SU-DHL-6 (cell line): ENCODE measurements at regions not wholly inside any gene's neighbourhood (a gene's known extent, or its start where the extent isn't known, plus 50 kb on each side); places are given as distances from the start of the nearest gene placed in this dataset.
"Not testable (repeated sequence)": the region's sequence is repeated elsewhere in the genome, so short reads cannot be mapped to it uniquely, and the experiment has no call there.

Experiments used
- H2AFZ ChIP-seq: fragments of 200-600 bp; sonication (generic); 2 replicates; pipeline ENCODE4 v1.6.1; 2014; ENCODE audit warnings: low read depth, mild to moderate bottlenecking, moderate library complexity, mixed read lengths, antibody characterized with exemption, low read length; ENCODE audit not compliant: severe bottlenecking
- H3F3A ChIP-seq: fragments of 200-600 bp; shearing (Covaris generic); 2 replicates; pipeline ENCODE4 v1.6.0; 2016; ENCODE audit warnings: antibody characterized with exemption, mild to moderate bottlenecking; ENCODE audit not compliant: insufficient read depth
- H3K27ac ChIP-seq: fragments of 200-600 bp; sonication (generic); 2 replicates; pipeline ENCODE4 v1.5.1; 2016; ENCODE audit warnings: low read depth, mild to moderate bottlenecking, low read length, moderate library complexity, mixed read lengths
- H3K27me3 ChIP-seq: fragments of 200-600 bp; sonication (generic), shearing (Covaris generic); 2 replicates; pipeline ENCODE4 v1.6.0; 2014; ENCODE audit warnings: mild to moderate bottlenecking, low read length
- H3K36me3 ChIP-seq: fragments of 200-600 bp; sonication (generic); 2 replicates; pipeline ENCODE4 v1.6.1; 2014; ENCODE audit warnings: mild to moderate bottlenecking, low read length, mixed read lengths
- H3K4me2 ChIP-seq: fragments of 300-600, 200-600 bp; shearing (Covaris generic), sonication (generic); 2 replicates; pipeline ENCODE4 v1.6.0; 2014; ENCODE audit warnings: low read length, low read depth, mild to moderate bottlenecking; ENCODE audit not compliant: poor library complexity, severe bottlenecking
- H3K4me3 ChIP-seq: fragments of 200-600 bp; sonication (generic); 2 replicates; pipeline ENCODE4 v1.5.1; 2014; ENCODE audit warnings: antibody characterized with exemption, low read length, mild to moderate bottlenecking, mixed read lengths; ENCODE audit not compliant: insufficient read depth, poor library complexity, severe bottlenecking
- H3K79me2 ChIP-seq: fragments of 200-600 bp; sonication (generic); 2 replicates; pipeline ENCODE4 v1.6.1; 2014; ENCODE audit warnings: mild to moderate bottlenecking, low read length, moderate library complexity; ENCODE audit not compliant: insufficient read depth
- H3K9ac ChIP-seq: fragments of 200-600 bp; sonication (generic); 2 replicates; pipeline ENCODE4 v1.7.0; 2014; ENCODE audit warnings: mild to moderate bottlenecking, low read length
- H3K9me2 ChIP-seq: fragments of 200-600 bp; sonication (generic); replicated peaks from 2 replicates; pipeline ENCODE4 v1.6.1; 2014; ENCODE audit warnings: low read length; ENCODE audit not compliant: insufficient read depth
- H3K9me3 ChIP-seq: fragments of 200-600 bp; sonication (generic); 2 replicates; pipeline ENCODE4 v1.6.1; 2014; ENCODE audit warnings: low read length, mixed read lengths; ENCODE audit not compliant: insufficient read depth
- H4K20me1 ChIP-seq: fragments of 200-600 bp; sonication (generic); 2 replicates; pipeline ENCODE4 v1.6.1; 2014; ENCODE audit warnings: low read depth, mild to moderate bottlenecking, antibody characterized with exemption, low read length, moderate library complexity, mixed read lengths
- EZH2phosphoT487 ChIP-seq: fragments of 200-600 bp; sonication (generic), shearing (Covaris generic); conservative IDR thresholded peaks from 2 replicates; pipeline ENCODE4 v1.6.1; 2018; ENCODE audit warnings: mild to moderate bottlenecking, antibody characterized with exemption, low read length, moderate library complexity, mixed read lengths
- TF ChIP-seq, protein P1 (sequence below): fragments of 200-600 bp; sonication (generic); IDR thresholded peaks from one replicate; pipeline ENCODE4 v1.5.1; 2017; ENCODE audit warnings: antibody characterized with exemption, mild to moderate bottlenecking, low read length, moderate library complexity; ENCODE audit not compliant: insufficient read depth, poor library complexity, severe bottlenecking

DNA sequence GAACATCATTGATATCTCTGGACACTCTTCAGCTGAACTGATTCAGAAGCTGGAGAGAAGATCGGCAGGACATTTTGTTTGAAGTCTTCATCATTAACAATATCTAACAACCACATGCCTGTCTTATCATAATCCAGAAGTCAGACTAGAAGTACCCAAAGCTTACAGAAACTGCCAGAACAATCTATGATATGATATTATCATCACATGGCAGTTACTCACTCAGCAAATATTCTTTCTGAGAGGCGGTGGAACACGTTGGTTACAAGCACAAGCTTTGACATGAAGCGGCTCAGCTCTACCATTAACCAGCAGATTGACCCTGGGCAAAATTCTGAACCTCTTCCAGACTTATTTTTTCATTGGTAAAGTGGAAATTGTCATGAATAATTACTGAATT, 69.4 kb upstream of the KIT start:
- TF ChIP-seq, protein P1, sequence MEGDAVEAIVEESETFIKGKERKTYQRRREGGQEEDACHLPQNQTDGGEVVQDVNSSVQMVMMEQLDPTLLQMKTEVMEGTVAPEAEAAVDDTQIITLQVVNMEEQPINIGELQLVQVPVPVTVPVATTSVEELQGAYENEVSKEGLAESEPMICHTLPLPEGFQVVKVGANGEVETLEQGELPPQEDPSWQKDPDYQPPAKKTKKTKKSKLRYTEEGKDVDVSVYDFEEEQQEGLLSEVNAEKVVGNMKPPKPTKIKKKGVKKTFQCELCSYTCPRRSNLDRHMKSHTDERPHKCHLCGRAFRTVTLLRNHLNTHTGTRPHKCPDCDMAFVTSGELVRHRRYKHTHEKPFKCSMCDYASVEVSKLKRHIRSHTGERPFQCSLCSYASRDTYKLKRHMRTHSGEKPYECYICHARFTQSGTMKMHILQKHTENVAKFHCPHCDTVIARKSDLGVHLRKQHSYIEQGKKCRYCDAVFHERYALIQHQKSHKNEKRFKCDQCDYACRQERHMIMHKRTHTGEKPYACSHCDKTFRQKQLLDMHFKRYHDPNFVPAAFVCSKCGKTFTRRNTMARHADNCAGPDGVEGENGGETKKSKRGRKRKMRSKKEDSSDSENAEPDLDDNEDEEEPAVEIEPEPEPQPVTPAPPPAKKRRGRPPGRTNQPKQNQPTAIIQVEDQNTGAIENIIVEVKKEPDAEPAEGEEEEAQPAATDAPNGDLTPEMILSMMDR = no peak
- no peak for TF ChIP-seq EZH2phosphoT487
- Histone ChIP-seq H3K27ac (no peak overlapping the region), H4K20me1 (no peaks in the 10 kb centered on the region), H2AFZ (no peak overlapping the region), H3K79me2 (no peaks in the 10 kb centered on the region), H3K4me2 (no peak overlapping the region), H3K36me3 (no peaks in the 10 kb centered on the region), H3K9ac (no peak overlapping the region), H3K4me3 (no peak overlapping the region), H3F3A (no peaks in the 10 kb centered on the region), H3K9me3 (no peaks in the 10 kb centered on the region), H3K9me2 (no peaks in the 10 kb centered on the region), H3K27me3 (no peaks in the 10 kb centered on the region)

DNA sequence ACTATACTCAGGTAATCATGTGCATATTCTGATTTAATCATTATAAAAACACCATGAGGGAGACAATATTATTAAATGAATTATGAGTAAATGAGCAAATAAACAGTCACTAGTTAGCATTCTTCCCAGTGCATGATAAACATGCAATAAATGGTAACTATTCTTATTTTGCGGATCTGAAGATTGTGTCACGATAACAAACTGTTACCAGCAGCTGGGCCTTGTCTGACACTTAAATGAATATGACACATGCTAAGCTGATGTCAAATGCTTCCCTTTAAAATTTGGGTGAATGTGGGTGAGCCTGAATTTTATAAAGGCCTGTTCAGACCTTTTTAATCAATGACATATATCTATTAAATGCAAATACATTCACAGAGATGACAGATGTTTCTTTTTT, 68.2 kb upstream of the KIT start:
- H3K79me2 ChIP-seq = no peaks in the 10 kb centered on the region
- H2AFZ ChIP-seq = no peak overlapping the region
- H3K27me3 ChIP-seq = no peaks in the 10 kb centered on the region
- TF ChIP-seq, protein P1 = no peak
- TF ChIP-seq EZH2phosphoT487 = no peak
- H3K9me3 ChIP-seq = no peaks in the 10 kb centered on the region
- no peak overlapping the region for H3K9ac ChIP-seq
- no peaks in the 10 kb centered on the region for H4K20me1 ChIP-seq
- H3K4me2 ChIP-seq = no peak overlapping the region
- H3K9me2 ChIP-seq = no peaks in the 10 kb centered on the region
- no peak overlapping the region for H3K27ac ChIP-seq
- H3F3A ChIP-seq = no peaks in the 10 kb centered on the region
- no peaks in the 10 kb centered on the region for H3K36me3 ChIP-seq
- H3K4me3 ChIP-seq = no peak overlapping the region

DNA sequence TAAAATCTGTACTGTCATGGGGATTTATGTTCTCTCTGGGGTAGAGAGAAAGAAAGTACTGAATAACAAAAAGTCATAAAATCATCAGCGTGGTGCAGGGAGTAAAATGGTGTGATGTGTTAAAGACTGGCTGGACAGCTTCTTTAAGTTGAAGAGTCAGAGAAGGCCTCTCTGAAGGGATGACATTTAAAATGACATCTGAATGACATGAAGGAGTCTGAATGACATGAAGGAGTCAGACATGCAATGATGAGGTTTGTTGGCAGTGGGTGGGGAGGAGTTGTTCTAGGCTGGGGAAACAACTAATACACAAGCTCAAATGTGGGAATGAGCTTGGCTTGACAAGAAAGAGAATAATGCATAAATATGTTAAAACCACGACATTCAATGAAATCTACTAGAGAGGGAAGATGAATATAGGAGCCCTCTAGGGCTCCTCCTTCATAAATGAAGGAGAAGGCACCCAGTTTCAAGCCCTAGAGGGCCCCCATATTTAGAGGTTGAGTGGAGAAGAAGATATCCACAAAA, 63.9 kb upstream of the KIT start:
- Histone ChIP-seq H3F3A (no peaks in the 10 kb centered on the region), H3K9ac (no peak overlapping the region), H3K4me3 (no peak overlapping the region), H3K79me2 (no peaks in the 10 kb centered on the region), H3K9me3 (no peaks in the 10 kb centered on the region), H4K20me1 (no peaks in the 10 kb centered on the region), H3K27me3 (no peaks in the 10 kb centered on the region), H2AFZ (no peak overlapping the region), H3K27ac (no peak overlapping the region), H3K36me3 (no peaks in the 10 kb centered on the region), H3K9me2 (no peaks in the 10 kb centered on the region), H3K4me2 (no peak overlapping the region)
- no peak for TF ChIP-seq EZH2phosphoT487
- TF ChIP-seq, protein P1 = no peak

DNA sequence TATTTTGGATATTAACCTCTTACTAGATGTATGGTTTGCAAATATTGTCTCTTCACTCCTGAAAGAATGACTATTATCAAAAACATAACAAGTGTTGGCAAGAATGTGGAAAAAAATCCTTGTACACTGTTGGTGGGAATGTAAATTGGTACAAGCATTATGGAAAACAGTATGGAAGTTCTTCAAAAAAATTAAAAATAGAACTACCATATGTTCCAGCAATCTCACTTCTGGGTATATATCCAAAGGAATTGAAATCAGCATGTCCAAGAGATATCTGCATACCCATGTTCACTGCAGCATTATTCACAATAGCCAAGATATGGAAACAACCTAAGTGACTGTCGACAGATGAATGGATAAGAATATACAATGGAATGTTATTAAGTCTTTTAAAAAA, 61.6 kb upstream of the KIT start:
- H4K20me1 ChIP-seq = no peaks in the 10 kb centered on the region
- H3K27ac ChIP-seq = no peak overlapping the region
- TF ChIP-seq, protein P1 = no peak
- TF ChIP-seq EZH2phosphoT487 = no peak
- no peak overlapping the region for H3K4me2 ChIP-seq
- H3F3A ChIP-seq = no peaks in the 10 kb centered on the region
- no peaks in the 10 kb centered on the region for H3K9me2 ChIP-seq
- no peaks in the 10 kb centered on the region for H3K9me3 ChIP-seq
- no peaks in the 10 kb centered on the region for H3K27me3 ChIP-seq
- H2AFZ ChIP-seq = no peak overlapping the region
- no peak overlapping the region for H3K4me3 ChIP-seq
- no peaks in the 10 kb centered on the region for H3K36me3 ChIP-seq
- H3K79me2 ChIP-seq = no peaks in the 10 kb centered on the region
- H3K9ac ChIP-seq = no peak overlapping the region

DNA sequence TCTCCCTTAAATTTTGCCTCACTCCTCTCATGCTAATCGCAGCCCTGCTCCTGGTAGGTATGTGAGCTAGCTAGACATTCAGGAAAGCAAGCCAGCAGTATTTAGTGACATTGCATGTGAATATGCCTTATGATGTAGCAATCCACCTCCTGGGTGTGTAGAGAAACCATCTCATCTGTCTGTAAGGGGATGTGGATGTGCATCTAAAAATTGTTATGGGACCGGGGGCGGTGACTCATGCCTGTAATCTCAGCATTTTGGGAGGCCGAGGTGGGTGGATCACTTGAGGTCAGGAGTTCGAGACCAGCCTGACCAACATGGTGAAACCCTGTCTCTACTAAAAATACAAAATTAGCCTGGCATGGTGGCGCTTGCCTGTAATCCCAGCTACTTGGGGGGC, 60.1 kb upstream of the KIT start:
- H3K9me2 ChIP-seq, H3K9me3 ChIP-seq, H3K27ac ChIP-seq, H3F3A ChIP-seq, H4K20me1 ChIP-seq, H3K79me2 ChIP-seq, H3K4me2 ChIP-seq, H3K36me3 ChIP-seq, H2AFZ ChIP-seq, H3K27me3 ChIP-seq, H3K4me3 ChIP-seq, H3K9ac ChIP-seq: not testable (repeated sequence)
